ENCODE measurements at regions not wholly inside any gene's neighbourhood (a gene's known extent, or its start where the extent isn't known, plus 50 kb on each side); places are given as distances from the start of the nearest gene placed in this dataset.

DNA sequence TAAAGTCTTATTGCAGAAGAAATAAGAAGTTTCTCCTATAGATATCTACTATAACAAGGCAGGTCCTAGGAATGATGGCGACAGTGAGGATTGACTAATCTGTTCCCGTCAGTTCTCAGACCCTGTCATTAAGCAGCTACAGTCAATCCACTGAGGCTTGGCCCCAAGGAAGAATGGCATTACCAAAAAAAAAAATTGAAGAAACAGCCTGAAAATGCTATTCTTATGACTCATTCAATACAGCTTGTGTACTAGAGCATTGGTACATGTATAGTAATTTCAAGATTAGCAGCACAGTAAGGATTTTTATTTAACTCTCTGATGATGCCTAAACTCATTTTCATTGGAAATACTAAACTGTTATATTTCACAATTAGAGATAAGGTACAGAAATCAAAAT, 1096.1 kb upstream of the NXPH2 start:
- intact Hi-C loops (cut with DNase I; ENCODE audit: low total_unique reads): no loop called here
- H3K4me1 ChIP-seq: no peaks in the 10 kb centered on the region
- no peaks in the 10 kb centered on the region for H3K27me3 ChIP-seq
- 87 to 94% (median 91%) methylated on average over 2 of the region's 2 CpGs for WGBS, 5 donors
- no peaks in the 10 kb centered on the region for H3K9me3 ChIP-seq
- TF ChIP-seq POLR2A (IDR thresholded peaks at IDR 0.05) (no peak), EP300 (IDR thresholded peaks at IDR 0.05) (no peak), POLR2AphosphoS5 (IDR thresholded peaks at IDR 0.05) (no peak)
- TF ChIP-seq, protein P1, sequence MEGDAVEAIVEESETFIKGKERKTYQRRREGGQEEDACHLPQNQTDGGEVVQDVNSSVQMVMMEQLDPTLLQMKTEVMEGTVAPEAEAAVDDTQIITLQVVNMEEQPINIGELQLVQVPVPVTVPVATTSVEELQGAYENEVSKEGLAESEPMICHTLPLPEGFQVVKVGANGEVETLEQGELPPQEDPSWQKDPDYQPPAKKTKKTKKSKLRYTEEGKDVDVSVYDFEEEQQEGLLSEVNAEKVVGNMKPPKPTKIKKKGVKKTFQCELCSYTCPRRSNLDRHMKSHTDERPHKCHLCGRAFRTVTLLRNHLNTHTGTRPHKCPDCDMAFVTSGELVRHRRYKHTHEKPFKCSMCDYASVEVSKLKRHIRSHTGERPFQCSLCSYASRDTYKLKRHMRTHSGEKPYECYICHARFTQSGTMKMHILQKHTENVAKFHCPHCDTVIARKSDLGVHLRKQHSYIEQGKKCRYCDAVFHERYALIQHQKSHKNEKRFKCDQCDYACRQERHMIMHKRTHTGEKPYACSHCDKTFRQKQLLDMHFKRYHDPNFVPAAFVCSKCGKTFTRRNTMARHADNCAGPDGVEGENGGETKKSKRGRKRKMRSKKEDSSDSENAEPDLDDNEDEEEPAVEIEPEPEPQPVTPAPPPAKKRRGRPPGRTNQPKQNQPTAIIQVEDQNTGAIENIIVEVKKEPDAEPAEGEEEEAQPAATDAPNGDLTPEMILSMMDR (IDR thresholded peaks at IDR 0.05): no peak
- no peak for DNase-seq
- H3K36me3 ChIP-seq: no peaks in the 10 kb centered on the region
- H3K4me3 ChIP-seq: no peak overlapping the region
- no peak overlapping the region for H3K27ac ChIP-seq

DNA sequence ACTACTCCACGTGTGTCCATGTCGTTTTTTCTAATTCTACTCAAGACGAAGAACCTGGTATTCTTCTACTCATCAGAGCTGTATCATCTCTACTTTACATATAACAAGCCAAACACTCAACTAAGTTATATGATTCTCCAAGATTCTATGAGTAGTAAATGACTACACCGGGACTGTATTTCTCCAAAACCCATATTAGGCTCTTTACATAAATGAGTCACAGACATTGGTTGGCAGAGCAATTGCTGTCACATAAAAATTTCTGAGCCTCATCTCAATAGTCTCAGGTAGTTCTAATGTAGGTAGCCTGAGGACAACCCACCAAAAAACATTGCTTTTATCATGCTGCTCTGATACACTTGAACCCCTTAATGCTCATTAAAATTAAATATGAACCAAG, 1092.3 kb upstream of the NXPH2 start:
- Histone ChIP-seq H3K27me3 (no peaks in the 10 kb centered on the region), H3K36me3 (no peaks in the 10 kb centered on the region), H3K27ac (no peak overlapping the region), H3K9me3 (no peaks in the 10 kb centered on the region), H3K4me3 (no peak overlapping the region), H3K4me1 (no peaks in the 10 kb centered on the region)
- TF ChIP-seq EP300 (IDR thresholded peaks at IDR 0.05) (no peak), POLR2A (IDR thresholded peaks at IDR 0.05) (no peak)
- TF ChIP-seq, protein P1 (IDR thresholded peaks at IDR 0.05): no peak
- intact Hi-C loops (cut with DNase I; ENCODE audit: low total_unique reads): no loop called here
- DNase-seq: no peak
- 86 to 95% (median 93%) methylated on average over 4 of the region's 4 CpGs for WGBS, 5 donors

DNA sequence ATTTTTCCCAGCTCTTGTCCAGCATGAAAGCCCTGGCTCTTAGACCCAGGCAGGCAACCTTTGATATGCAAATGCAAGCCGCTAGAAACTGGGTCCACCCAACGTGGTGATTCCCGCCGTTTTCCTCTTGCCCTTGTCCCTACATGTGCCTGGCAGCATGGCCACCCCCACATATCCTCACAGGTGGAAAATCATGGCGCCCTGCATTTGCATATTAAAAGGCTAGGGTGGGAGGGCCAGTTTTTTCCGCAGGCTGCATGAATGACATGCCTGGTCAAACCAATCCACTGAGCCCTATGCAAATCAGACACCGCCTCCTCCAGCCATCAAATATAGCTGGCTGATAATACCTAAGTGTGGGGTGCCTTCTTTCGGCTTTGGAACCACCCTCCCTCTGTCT, 1091.8 kb upstream of the NXPH2 start:
- TF ChIP-seq EP300 (IDR thresholded peaks at IDR 0.05): no peak
- TF ChIP-seq POLR2A (IDR thresholded peaks at IDR 0.05): no peak
- TF ChIP-seq, protein P1 (IDR thresholded peaks at IDR 0.05): no peak
- no peak for TF ChIP-seq POLR2AphosphoS5 (IDR thresholded peaks at IDR 0.05)
- DNase-seq: no peak

DNA sequence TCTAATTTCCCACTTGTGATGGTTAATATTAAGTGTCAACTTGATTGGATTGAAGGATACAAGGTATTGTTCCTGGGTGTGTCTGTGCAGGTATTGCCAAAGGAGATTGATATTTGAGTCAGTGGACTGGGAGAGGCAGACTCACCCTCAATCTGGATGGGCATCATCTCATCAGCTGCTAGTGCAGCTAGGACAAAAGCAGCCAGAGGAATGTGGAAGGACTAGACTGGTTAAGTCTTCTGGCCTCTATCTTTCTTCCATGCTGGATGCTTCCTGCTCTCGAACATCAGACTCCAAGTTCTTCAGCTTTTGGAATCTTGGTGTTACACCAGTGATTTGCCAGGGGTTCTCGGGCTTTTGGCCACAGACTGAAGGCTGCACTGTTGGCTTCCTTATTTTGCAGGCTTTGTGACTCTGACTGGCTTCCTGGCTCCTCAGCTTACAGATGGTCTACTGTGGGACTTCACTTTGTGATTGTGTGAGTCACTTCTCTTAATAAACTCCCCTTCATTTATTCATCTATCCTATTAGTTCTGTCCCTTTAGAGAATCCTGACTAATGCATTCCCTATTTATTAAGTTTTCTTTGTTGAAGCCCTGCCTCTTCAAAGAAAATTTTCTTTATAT, 1087.5 kb upstream of the NXPH2 start:
- no peaks in the 10 kb centered on the region for H3K36me3 ChIP-seq
- 61 to 87% (median 79%) methylated on average over 2 of the region's 2 CpGs for WGBS, 5 donors
- no peaks in the 10 kb centered on the region for H3K27me3 ChIP-seq
- H3K4me3 ChIP-seq: no peak overlapping the region
- TF ChIP-seq, protein P1 (IDR thresholded peaks at IDR 0.05): no peak
- TF ChIP-seq POLR2AphosphoS5 (IDR thresholded peaks at IDR 0.05): no peak
- TF ChIP-seq EP300 (IDR thresholded peaks at IDR 0.05): no peak
- TF ChIP-seq POLR2A (IDR thresholded peaks at IDR 0.05): no peak
- DNase-seq: no peak
- peaks cover 0 to 18% (median 13%) of the 10 kb centered on the region in 4 donors for H3K9me3 ChIP-seq
- H3K27ac ChIP-seq: no peak overlapping the region
- H3K4me1 ChIP-seq: no peaks in the 10 kb centered on the region
- intact Hi-C loops (cut with DNase I; ENCODE audit: low total_unique reads): no loop called here

More for the DNA sequence above, 1091.8 kb upstream of the NXPH2 start:
- H3K36me3 ChIP-seq: no peaks in the 10 kb centered on the region
- H3K27ac ChIP-seq: no peak overlapping the region
- no peaks in the 10 kb centered on the region for H3K4me1 ChIP-seq
- H3K27me3 ChIP-seq: no peaks in the 10 kb centered on the region
- no peak overlapping the region for H3K4me3 ChIP-seq
- intact Hi-C loops (cut with DNase I; ENCODE audit: low total_unique reads): no loop called here
- WGBS, 5 donors: 90 to 95% (median 91%) methylated on average over 8 of the region's 8 CpGs
- peaks cover 0 to under 1% (median 0%) of the 10 kb centered on the region in 4 donors for H3K9me3 ChIP-seq
